Neural cell (in vitro differentiated cells): ENCODE measurements at regions not wholly inside any gene's neighbourhood (a gene's known extent, or its start where the extent isn't known, plus 50 kb on each side); places are given as distances from the start of the nearest gene placed in this dataset.

Source experiments
- CTCF ChIP-seq: fragments of 450-650 bp; IDR thresholded peaks from 2 replicates; pipeline ENCODE4 v1.5.1; 2014; ENCODE audit warnings: antibody characterized with exemption, mild to moderate bottlenecking, moderate library complexity; ENCODE audit not compliant: poor library complexity, severe bottlenecking
- POLR2AphosphoS5 ChIP-seq: IDR thresholded peaks from 2 replicates; pipeline ENCODE4 v1.6.1; 2012
- RAD21 ChIP-seq: fragments of 450-650 bp; conservative IDR thresholded peaks from 2 replicates; pipeline ENCODE4 v1.6.1; 2014; ENCODE audit warnings: antibody characterized with exemption, mild to moderate bottlenecking, moderate library complexity

DNA sequence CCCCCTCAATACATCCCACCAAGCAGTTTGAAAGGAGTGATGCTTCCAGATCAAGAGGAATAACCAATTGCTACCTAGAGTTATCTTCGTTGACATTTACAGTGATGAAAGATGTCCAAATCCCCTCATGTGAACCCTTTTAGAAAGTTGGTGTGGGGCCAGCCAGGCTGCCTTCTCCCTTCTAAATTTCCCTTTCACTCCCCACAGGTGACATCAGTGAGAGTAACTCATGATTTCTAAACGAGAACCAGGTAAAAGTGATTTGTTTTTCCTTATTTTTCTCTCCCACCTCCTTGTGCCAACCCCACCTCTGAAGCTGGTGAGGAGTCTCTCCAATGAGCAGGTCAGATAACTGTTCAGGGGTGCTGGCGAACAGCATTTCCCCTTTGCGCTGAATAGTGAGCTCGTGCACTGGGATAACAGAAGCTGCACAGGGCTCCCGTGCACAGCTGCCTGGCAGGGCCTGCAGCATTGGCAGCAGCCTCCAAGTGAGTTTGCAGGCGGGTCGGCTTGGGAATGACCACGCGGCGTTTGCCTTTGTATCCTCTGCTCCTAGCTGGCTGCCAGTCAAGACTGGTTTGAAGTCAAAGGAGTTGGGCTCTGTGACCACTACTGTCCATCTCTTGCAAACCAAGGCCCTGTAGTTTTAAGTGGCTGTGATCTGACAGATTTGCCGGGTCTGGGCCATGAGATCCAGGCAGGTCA, 70.2 kb upstream of the CORO2B start:
- TF ChIP-seq CTCF = no peak
- no peak for TF ChIP-seq RAD21
- TF ChIP-seq POLR2AphosphoS5 = no peak
